ENCODE measurements at regions not wholly inside any gene's neighbourhood (a gene's known extent, or its start where the extent isn't known, plus 50 kb on each side); places are given as distances from the start of the nearest gene placed in this dataset.

DNA sequence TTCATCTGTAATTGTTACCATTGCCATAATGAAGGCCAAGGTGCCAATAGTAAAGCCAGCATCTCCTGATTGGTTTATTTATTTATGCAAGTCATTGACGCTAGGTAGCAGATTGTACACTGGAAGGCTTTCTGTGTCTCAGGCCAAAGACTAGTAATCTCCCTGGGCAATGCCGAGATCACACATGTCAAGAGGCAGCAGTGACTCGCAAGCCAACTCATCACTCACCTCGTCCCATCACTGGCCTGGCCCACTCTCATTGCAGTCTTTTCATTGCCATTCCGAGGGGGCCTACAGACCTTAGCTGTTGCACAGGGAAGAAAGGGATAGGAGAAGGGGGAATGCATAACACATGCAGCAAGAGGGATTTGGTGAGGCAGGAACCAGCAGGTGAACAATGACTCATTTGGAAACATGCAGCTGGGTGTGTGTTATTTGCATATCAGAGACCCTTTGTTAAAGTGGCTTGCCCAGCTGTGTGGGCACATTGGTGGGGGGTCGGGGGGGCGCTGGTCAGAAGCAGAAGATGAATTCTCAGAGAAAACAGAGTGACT is 448.7 kb upstream of the HNRNPA3 start:
- no peak for TF ChIP-seq CTCF (IDR thresholded peaks at IDR 0.05; ENCODE audit: poor library complexity, severe bottlenecking)
- Histone ChIP-seq H3K4me1 (ENCODE audit: insufficient read depth, poor library complexity, severe bottlenecking) (no peaks in the 10 kb centered on the region), H3K27me3 (ENCODE audit: insufficient read depth, poor library complexity, severe bottlenecking) (no peaks in the 10 kb centered on the region), H3K27ac (ENCODE audit: poor library complexity, severe bottlenecking) (no peak overlapping the region), H3K36me3 (ENCODE audit: low read depth) (no peaks in the 10 kb centered on the region), H3K4me3 (ENCODE audit: severe bottlenecking) (no peak overlapping the region), H3K9me3 (ENCODE audit: severe bottlenecking) (no peaks in the 10 kb centered on the region)
- DNase-seq (ENCODE audit: low spot score) (no peak), ATAC-seq (ENCODE audit: low read depth) (0 out of 3 replicates have a peak, but pooled peaks have one; percentile 27)

GRCh38 chr2:176764921-176765320 is 447.7 kb upstream of the HNRNPA3 start:
- Histone ChIP-seq H3K4me1 (ENCODE audit: insufficient read depth, poor library complexity, severe bottlenecking) (no peaks in the 10 kb centered on the region), H3K4me3 (ENCODE audit: severe bottlenecking) (no peak overlapping the region), H3K9me3 (ENCODE audit: severe bottlenecking) (no peaks in the 10 kb centered on the region), H3K27me3 (ENCODE audit: insufficient read depth, poor library complexity, severe bottlenecking) (no peaks in the 10 kb centered on the region), H3K36me3 (ENCODE audit: low read depth) (no peaks in the 10 kb centered on the region), H3K27ac (ENCODE audit: poor library complexity, severe bottlenecking) (no peak overlapping the region)
- ATAC-seq (ENCODE audit: low read depth), result no peak
- no peak for DNase-seq (ENCODE audit: low spot score)
- TF ChIP-seq CTCF (IDR thresholded peaks at IDR 0.05; ENCODE audit: poor library complexity, severe bottlenecking), result no peak

GRCh38 chr2:176766005-176766404 is 446.6 kb upstream of the HNRNPA3 start:
- Histone ChIP-seq H3K27me3 (ENCODE audit: insufficient read depth, poor library complexity, severe bottlenecking) (no peaks in the 10 kb centered on the region), H3K36me3 (ENCODE audit: low read depth) (no peaks in the 10 kb centered on the region), H3K4me3 (ENCODE audit: severe bottlenecking) (no peak overlapping the region), H3K9me3 (ENCODE audit: severe bottlenecking) (no peaks in the 10 kb centered on the region), H3K27ac (ENCODE audit: poor library complexity, severe bottlenecking) (no peak overlapping the region), H3K4me1 (ENCODE audit: insufficient read depth, poor library complexity, severe bottlenecking) (no peaks in the 10 kb centered on the region)
- ATAC-seq (ENCODE audit: low read depth) (no peak), DNase-seq (ENCODE audit: low spot score) (no peak)
- no peak for TF ChIP-seq CTCF (IDR thresholded peaks at IDR 0.05; ENCODE audit: poor library complexity, severe bottlenecking)

DNA sequence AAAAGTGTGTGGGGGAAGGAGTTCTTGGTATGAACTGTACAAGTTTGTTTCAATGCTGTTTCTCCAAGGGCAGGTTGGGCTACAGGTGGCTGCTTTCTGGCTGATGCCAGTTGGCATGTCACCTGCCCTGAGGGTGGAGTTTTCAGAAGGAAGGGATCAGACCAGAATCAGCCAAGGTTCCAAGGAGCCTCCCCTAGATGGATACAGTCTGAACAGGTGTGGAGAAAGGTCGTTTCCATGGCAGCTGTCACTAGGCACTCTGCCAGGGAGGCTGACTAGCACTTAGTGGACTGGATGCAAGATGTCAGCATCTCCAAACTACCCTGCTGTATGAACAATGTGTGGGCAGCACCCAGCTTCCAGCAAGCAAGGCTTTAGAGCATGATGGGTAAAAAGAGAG is 444.4 kb upstream of the HNRNPA3 start:
- TF ChIP-seq CTCF (IDR thresholded peaks at IDR 0.05; ENCODE audit: poor library complexity, severe bottlenecking), result no peak
- ATAC-seq (ENCODE audit: low read depth) (no peak), DNase-seq (ENCODE audit: low spot score) (no peak)

GRCh38 chr2:176769021-176769420 is 443.6 kb upstream of the HNRNPA3 start:
- Histone ChIP-seq H3K27ac (ENCODE audit: poor library complexity, severe bottlenecking) (no peak overlapping the region), H3K27me3 (ENCODE audit: insufficient read depth, poor library complexity, severe bottlenecking) (no peaks in the 10 kb centered on the region), H3K36me3 (ENCODE audit: low read depth) (no peaks in the 10 kb centered on the region), H3K4me1 (ENCODE audit: insufficient read depth, poor library complexity, severe bottlenecking) (no peaks in the 10 kb centered on the region), H3K9me3 (ENCODE audit: severe bottlenecking) (no peaks in the 10 kb centered on the region), H3K4me3 (ENCODE audit: severe bottlenecking) (no peak overlapping the region)
- no peak for TF ChIP-seq CTCF (IDR thresholded peaks at IDR 0.05; ENCODE audit: poor library complexity, severe bottlenecking)
- ATAC-seq (ENCODE audit: low read depth) (no peak), DNase-seq (ENCODE audit: low spot score) (no peak)

More for the DNA sequence above, 444.4 kb upstream of the HNRNPA3 start:
- Histone ChIP-seq H3K4me3 (ENCODE audit: severe bottlenecking) (no peak overlapping the region), H3K4me1 (ENCODE audit: insufficient read depth, poor library complexity, severe bottlenecking) (no peaks in the 10 kb centered on the region), H3K27ac (ENCODE audit: poor library complexity, severe bottlenecking) (no peak overlapping the region), H3K9me3 (ENCODE audit: severe bottlenecking) (no peaks in the 10 kb centered on the region), H3K36me3 (ENCODE audit: low read depth) (no peaks in the 10 kb centered on the region), H3K27me3 (ENCODE audit: insufficient read depth, poor library complexity, severe bottlenecking) (no peaks in the 10 kb centered on the region)

Data from RWPE2 (cell line).